ENCODE measurements at regions not wholly inside any gene's neighbourhood (a gene's known extent, or its start where the extent isn't known, plus 50 kb on each side); places are given as distances from the start of the nearest gene placed in this dataset.

GRCh38 chr9:126160067-126160853, 166.4 kb upstream of the MVB12B start:
- ChIA-PET CTCF (no interaction called here), POLR2A (ENCODE audit: low non-redundant PET) (no interaction called here)
- no peaks in the 10 kb centered on the region for H3K36me3 ChIP-seq (ENCODE audit: insufficient read depth, low read length, poor library complexity, severe bottlenecking)
- H3K27ac ChIP-seq (ENCODE audit: low read depth, low read length, poor library complexity, severe bottlenecking): no peak overlapping the region
- TF ChIP-seq EZH2 (IDR thresholded peaks at IDR 0.05; ENCODE audit: borderline replicate concordance, low read depth, low read length, poor library complexity, severe bottlenecking) (no peak), CTCF (conservative IDR thresholded peaks at IDR 0.05; ENCODE audit: low read depth, low read length) (no peak)
- no peak overlapping the region for H3K4me3 ChIP-seq (ENCODE audit: low read depth, low read length, poor library complexity, severe bottlenecking)
- DNase-seq (ENCODE audit: low spot score): no peak
- no TSS peak for BruUV-seq (replicated peaks)
- intact Hi-C loops (cut with micrococcal nuclease; ENCODE audit: unreplicated experiment): no loop called here
- H3K27me3 ChIP-seq (replicated peaks; ENCODE audit: insufficient read depth, low read depth, low read length, poor library complexity): peaks cover 54% of the 10 kb centered on the region
- H3K9me3 ChIP-seq (ENCODE audit: low read depth, low read length, poor library complexity, severe bottlenecking): no peaks in the 10 kb centered on the region
- H3K4me1 ChIP-seq (ENCODE audit: insufficient read depth, low read length, poor library complexity, severe bottlenecking): peaks cover 24% of the 10 kb centered on the region

- BruUV-seq (replicated peaks): no TSS peak
- Histone ChIP-seq H3K27ac (ENCODE audit: low read depth, low read length, poor library complexity, severe bottlenecking) (no peak overlapping the region), H3K27me3 (replicated peaks; ENCODE audit: insufficient read depth, low read depth, low read length, poor library complexity) (peaks cover 56% of the 10 kb centered on the region), H3K4me1 (ENCODE audit: insufficient read depth, low read length, poor library complexity, severe bottlenecking) (peaks cover 24% of the 10 kb centered on the region), H3K4me3 (ENCODE audit: low read depth, low read length, poor library complexity, severe bottlenecking) (no peak overlapping the region), H3K36me3 (ENCODE audit: insufficient read depth, low read length, poor library complexity, severe bottlenecking) (no peaks in the 10 kb centered on the region), H3K9me3 (ENCODE audit: low read depth, low read length, poor library complexity, severe bottlenecking) (no peaks in the 10 kb centered on the region)
- ChIA-PET POLR2A (ENCODE audit: low non-redundant PET) (no interaction called here), CTCF (interaction anchor here (0.7 kb wide), 1 partner anchor 238 kb away, joined by 5 read pairs; no protein-coding TSS in a partner anchor)
- TF ChIP-seq EZH2 (IDR thresholded peaks at IDR 0.05; ENCODE audit: borderline replicate concordance, low read depth, low read length, poor library complexity, severe bottlenecking) (no peak), CTCF (conservative IDR thresholded peaks at IDR 0.05; ENCODE audit: low read depth, low read length) (no peak)
- DNase-seq (ENCODE audit: low spot score): no peak
- intact Hi-C loops (cut with micrococcal nuclease; ENCODE audit: unreplicated experiment): no loop called here
Observed at GRCh38 chr9:126160854-126161329, 165.7 kb upstream of the MVB12B start.

GRCh38 chr9:126162611-126163381, 163.8 kb upstream of the MVB12B start:
- Histone ChIP-seq H3K27me3 (replicated peaks; ENCODE audit: insufficient read depth, low read depth, low read length, poor library complexity) (peaks cover 72% of the 10 kb centered on the region), H3K9me3 (ENCODE audit: low read depth, low read length, poor library complexity, severe bottlenecking) (no peaks in the 10 kb centered on the region), H3K4me1 (ENCODE audit: insufficient read depth, low read length, poor library complexity, severe bottlenecking) (peaks cover 15% of the 10 kb centered on the region), H3K4me3 (ENCODE audit: low read depth, low read length, poor library complexity, severe bottlenecking) (no peak overlapping the region), H3K27ac (ENCODE audit: low read depth, low read length, poor library complexity, severe bottlenecking) (no peak overlapping the region), H3K36me3 (ENCODE audit: insufficient read depth, low read length, poor library complexity, severe bottlenecking) (no peaks in the 10 kb centered on the region)
- intact Hi-C loops (cut with micrococcal nuclease; ENCODE audit: unreplicated experiment): no loop called here
- ChIA-PET POLR2A (ENCODE audit: low non-redundant PET) (no interaction called here), CTCF (no interaction called here)
- TF ChIP-seq EZH2 (IDR thresholded peaks at IDR 0.05; ENCODE audit: borderline replicate concordance, low read depth, low read length, poor library complexity, severe bottlenecking) (no peak), CTCF (conservative IDR thresholded peaks at IDR 0.05; ENCODE audit: low read depth, low read length) (no peak)
- DNase-seq (ENCODE audit: low spot score): no peak
- no TSS peak for BruUV-seq (replicated peaks)
